ENCODE measurements at regions not wholly inside any gene's neighbourhood (a gene's known extent, or its start where the extent isn't known, plus 50 kb on each side); places are given as distances from the start of the nearest gene placed in this dataset.

- Histone ChIP-seq H3K36me3 (ENCODE audit: insufficient read depth, low read length) (no peaks in the 10 kb centered on the region), H3K27ac (ENCODE audit: low read depth, low read length, poor library complexity, severe bottlenecking) (no peak overlapping the region), H2AFZ (ENCODE audit: low read length) (no peak overlapping the region), H3K4me3 (ENCODE audit: low read depth, low read length, poor library complexity, severe bottlenecking) (no peak overlapping the region), H3K9me2 (ENCODE audit: low read depth, low read length) (no peaks in the 10 kb centered on the region), H4K20me1 (ENCODE audit: insufficient read depth, low read length) (no peaks in the 10 kb centered on the region), H3K4me1 (ENCODE audit: insufficient read depth, low read length, severe bottlenecking) (no peaks in the 10 kb centered on the region), H3K9ac (ENCODE audit: low read length) (no peak overlapping the region), H3K27me3 (ENCODE audit: insufficient read depth, low read length) (no peaks in the 10 kb centered on the region), H3K4me2 (ENCODE audit: low read length) (no peak overlapping the region), H3K79me2 (ENCODE audit: insufficient read depth, low read length) (no peaks in the 10 kb centered on the region), H3K9me3 (ENCODE audit: low read length) (no peaks in the 10 kb centered on the region), H3F3A (ENCODE audit: insufficient read depth, low read length) (no peaks in the 10 kb centered on the region)
- TF ChIP-seq, protein P1, sequence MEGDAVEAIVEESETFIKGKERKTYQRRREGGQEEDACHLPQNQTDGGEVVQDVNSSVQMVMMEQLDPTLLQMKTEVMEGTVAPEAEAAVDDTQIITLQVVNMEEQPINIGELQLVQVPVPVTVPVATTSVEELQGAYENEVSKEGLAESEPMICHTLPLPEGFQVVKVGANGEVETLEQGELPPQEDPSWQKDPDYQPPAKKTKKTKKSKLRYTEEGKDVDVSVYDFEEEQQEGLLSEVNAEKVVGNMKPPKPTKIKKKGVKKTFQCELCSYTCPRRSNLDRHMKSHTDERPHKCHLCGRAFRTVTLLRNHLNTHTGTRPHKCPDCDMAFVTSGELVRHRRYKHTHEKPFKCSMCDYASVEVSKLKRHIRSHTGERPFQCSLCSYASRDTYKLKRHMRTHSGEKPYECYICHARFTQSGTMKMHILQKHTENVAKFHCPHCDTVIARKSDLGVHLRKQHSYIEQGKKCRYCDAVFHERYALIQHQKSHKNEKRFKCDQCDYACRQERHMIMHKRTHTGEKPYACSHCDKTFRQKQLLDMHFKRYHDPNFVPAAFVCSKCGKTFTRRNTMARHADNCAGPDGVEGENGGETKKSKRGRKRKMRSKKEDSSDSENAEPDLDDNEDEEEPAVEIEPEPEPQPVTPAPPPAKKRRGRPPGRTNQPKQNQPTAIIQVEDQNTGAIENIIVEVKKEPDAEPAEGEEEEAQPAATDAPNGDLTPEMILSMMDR (IDR thresholded peaks at IDR 0.05; ENCODE audit: low read length): no peak
- TF ChIP-seq EZH2 (IDR thresholded peaks at IDR 0.05; ENCODE audit: borderline replicate concordance, low read length): no peak
Observed at GRCh38 chr1:68378296-68379084, 71.3 kb downstream of the RPE65 start.

DNA sequence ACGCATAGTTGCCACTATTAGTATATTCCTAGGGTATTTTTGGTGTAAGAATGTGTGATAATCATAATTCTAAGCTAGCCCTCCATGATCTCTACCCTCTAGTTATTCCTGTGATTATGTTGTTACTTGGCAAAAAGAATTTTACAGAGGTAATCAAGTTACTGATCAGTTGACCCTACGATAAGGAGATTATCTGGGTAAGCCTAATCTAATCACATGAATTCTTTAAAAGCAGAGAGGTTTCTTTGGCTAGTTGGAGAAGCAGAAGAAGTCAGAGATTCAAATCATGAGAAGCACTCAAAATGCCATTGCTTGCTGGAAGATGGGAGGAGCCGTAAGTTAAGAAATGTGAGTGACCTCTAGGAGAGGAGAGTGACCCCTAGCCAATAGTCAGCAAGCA, 72.7 kb downstream of the RPE65 start:
- Histone ChIP-seq H3K4me1 (ENCODE audit: insufficient read depth, low read length, severe bottlenecking) (no peaks in the 10 kb centered on the region), H3K4me3 (ENCODE audit: low read depth, low read length, poor library complexity, severe bottlenecking) (no peak overlapping the region), H4K20me1 (ENCODE audit: insufficient read depth, low read length) (no peaks in the 10 kb centered on the region), H3K79me2 (ENCODE audit: insufficient read depth, low read length) (no peaks in the 10 kb centered on the region), H3K9ac (ENCODE audit: low read length) (no peak overlapping the region), H3K9me2 (ENCODE audit: low read depth, low read length) (no peaks in the 10 kb centered on the region), H3K9me3 (ENCODE audit: low read length) (no peaks in the 10 kb centered on the region), H3F3A (ENCODE audit: insufficient read depth, low read length) (no peaks in the 10 kb centered on the region), H2AFZ (ENCODE audit: low read length) (no peak overlapping the region), H3K27ac (ENCODE audit: low read depth, low read length, poor library complexity, severe bottlenecking) (no peak overlapping the region), H3K36me3 (ENCODE audit: insufficient read depth, low read length) (no peaks in the 10 kb centered on the region), H3K27me3 (ENCODE audit: insufficient read depth, low read length) (no peaks in the 10 kb centered on the region), H3K4me2 (ENCODE audit: low read length) (no peak overlapping the region)
- no peak for TF ChIP-seq EZH2 (IDR thresholded peaks at IDR 0.05; ENCODE audit: borderline replicate concordance, low read length)
- TF ChIP-seq, protein P1 (IDR thresholded peaks at IDR 0.05; ENCODE audit: low read length): no peak

DNA sequence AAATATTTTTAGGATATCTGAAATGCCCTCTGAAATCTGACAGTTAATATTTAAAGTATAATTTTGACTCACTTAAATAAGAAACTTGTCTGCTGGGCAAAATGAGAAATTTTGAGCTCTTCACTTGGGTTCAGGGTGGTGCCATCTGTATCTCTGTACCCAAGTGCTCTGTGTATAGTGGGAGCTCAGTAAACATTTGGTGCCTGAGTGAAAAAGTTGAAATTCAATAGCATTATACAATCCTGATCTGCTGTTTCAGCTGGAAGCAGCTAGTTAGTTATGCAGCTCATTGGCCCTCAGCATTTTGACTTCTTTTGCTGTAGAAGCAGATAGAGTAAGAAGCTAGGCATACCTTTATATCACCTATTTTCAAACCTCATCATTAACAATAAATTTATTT, 73.3 kb downstream of the RPE65 start:
- Histone ChIP-seq H3K4me1 (ENCODE audit: insufficient read depth, low read length, severe bottlenecking) (no peaks in the 10 kb centered on the region), H3K36me3 (ENCODE audit: insufficient read depth, low read length) (no peaks in the 10 kb centered on the region), H3K27me3 (ENCODE audit: insufficient read depth, low read length) (no peaks in the 10 kb centered on the region), H4K20me1 (ENCODE audit: insufficient read depth, low read length) (no peaks in the 10 kb centered on the region), H3K9me3 (ENCODE audit: low read length) (no peaks in the 10 kb centered on the region), H3K4me3 (ENCODE audit: low read depth, low read length, poor library complexity, severe bottlenecking) (no peak overlapping the region), H3K9me2 (ENCODE audit: low read depth, low read length) (no peaks in the 10 kb centered on the region), H2AFZ (ENCODE audit: low read length) (no peak overlapping the region), H3K79me2 (ENCODE audit: insufficient read depth, low read length) (no peaks in the 10 kb centered on the region), H3F3A (ENCODE audit: insufficient read depth, low read length) (no peaks in the 10 kb centered on the region), H3K4me2 (ENCODE audit: low read length) (no peak overlapping the region), H3K9ac (ENCODE audit: low read length) (no peak overlapping the region), H3K27ac (ENCODE audit: low read depth, low read length, poor library complexity, severe bottlenecking) (no peak overlapping the region)
- TF ChIP-seq, protein P1 (IDR thresholded peaks at IDR 0.05; ENCODE audit: low read length): no peak
- TF ChIP-seq EZH2 (IDR thresholded peaks at IDR 0.05; ENCODE audit: borderline replicate concordance, low read length): no peak

Measured in OCI-LY1 (cell line).